ENCODE measurements at regions not wholly inside any gene's neighbourhood (a gene's known extent, or its start where the extent isn't known, plus 50 kb on each side); places are given as distances from the start of the nearest gene placed in this dataset.

DNA sequence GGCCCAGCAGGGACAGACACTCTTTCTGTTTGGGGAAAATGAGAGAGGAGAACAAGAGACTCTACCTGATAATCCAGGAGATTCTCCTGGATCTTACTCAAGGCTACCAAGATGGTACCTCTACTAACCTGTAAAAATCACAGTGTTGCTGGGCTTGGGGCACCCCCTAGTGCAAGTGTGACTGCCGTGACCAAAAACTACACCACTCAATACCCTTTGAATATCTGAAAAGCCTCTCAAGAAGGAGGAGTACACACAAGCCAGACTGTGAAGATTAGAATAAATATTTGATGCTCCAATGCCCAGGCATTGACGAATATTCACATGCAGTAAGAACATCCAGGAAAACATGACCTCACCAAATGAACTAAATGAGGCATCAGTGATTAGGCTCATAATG is 965.4 kb downstream of the LRFN5 start:
- Histone ChIP-seq H3K9me3 (peaks cover 0 to 51% of the 10 kb centered on the region in 2 donors), H3K27me3 (no peaks in the 10 kb centered on the region), H3K36me3 (no peaks in the 10 kb centered on the region), H3K4me1 (no peaks in the 10 kb centered on the region), H3K27ac (no peak overlapping the region), H3K4me3 (no peak overlapping the region)
- TF ChIP-seq, protein P1, sequence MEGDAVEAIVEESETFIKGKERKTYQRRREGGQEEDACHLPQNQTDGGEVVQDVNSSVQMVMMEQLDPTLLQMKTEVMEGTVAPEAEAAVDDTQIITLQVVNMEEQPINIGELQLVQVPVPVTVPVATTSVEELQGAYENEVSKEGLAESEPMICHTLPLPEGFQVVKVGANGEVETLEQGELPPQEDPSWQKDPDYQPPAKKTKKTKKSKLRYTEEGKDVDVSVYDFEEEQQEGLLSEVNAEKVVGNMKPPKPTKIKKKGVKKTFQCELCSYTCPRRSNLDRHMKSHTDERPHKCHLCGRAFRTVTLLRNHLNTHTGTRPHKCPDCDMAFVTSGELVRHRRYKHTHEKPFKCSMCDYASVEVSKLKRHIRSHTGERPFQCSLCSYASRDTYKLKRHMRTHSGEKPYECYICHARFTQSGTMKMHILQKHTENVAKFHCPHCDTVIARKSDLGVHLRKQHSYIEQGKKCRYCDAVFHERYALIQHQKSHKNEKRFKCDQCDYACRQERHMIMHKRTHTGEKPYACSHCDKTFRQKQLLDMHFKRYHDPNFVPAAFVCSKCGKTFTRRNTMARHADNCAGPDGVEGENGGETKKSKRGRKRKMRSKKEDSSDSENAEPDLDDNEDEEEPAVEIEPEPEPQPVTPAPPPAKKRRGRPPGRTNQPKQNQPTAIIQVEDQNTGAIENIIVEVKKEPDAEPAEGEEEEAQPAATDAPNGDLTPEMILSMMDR (IDR thresholded peaks at IDR 0.05), result no peak
- intact Hi-C loops (cut with DNase I), result no loop called here
- ATAC-seq (no peak), DNase-seq (no peak)

DNA sequence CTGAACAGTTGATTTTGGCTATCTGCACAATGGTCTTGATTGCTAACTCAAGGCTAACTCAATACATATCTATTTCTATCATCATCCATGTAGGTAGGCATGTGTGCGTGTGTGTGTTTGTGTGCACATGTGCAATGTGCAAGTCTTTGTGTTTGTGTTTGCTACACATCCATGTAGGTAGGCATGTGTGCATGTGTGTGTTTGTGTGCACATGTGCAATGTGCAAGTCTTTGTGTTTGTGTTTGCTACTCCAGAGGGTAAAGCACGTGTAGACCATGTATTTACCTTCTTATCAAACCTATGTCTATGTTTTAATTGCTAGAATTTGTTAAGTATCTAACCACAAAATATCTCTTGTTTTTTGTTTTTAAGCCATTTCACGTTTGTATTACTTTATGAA is 962.6 kb downstream of the LRFN5 start:
- no peak for DNase-seq
- Histone ChIP-seq H3K36me3 (no peaks in the 10 kb centered on the region), H3K27me3 (no peaks in the 10 kb centered on the region), H3K27ac (no peak overlapping the region), H3K4me3 (no peak overlapping the region), H3K9me3 (peaks cover 0 to 29% of the 10 kb centered on the region in 2 donors), H3K4me1 (no peaks in the 10 kb centered on the region)
- TF ChIP-seq, protein P1 (IDR thresholded peaks at IDR 0.05), result no peak
- intact Hi-C loops (cut with DNase I), result no loop called here
- ATAC-seq, result no peak

DNA sequence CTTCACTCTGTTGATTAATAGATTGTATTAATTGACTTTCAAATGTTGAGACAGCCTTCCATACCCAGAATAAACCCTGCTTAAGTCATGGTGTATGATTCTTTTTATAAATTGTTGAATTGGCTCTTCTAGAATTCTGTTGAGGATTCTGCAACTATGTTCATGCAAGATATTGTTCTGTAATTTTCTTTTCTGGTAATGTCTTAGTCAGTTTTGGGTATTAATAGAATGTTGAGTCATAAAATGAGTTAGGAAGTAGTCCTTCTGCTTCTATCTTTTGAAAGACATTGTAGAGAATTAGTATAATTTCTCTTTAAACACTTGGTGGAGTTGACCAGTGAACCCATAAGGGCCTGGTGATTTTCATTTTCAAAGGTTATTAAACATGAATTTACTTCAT is 958.9 kb downstream of the LRFN5 start:
- H3K4me1 ChIP-seq, result no peaks in the 10 kb centered on the region
- no peaks in the 10 kb centered on the region for H3K36me3 ChIP-seq
- H3K4me3 ChIP-seq, result no peak overlapping the region
- H3K27ac ChIP-seq, result no peak overlapping the region
- H3K27me3 ChIP-seq, result no peaks in the 10 kb centered on the region
- ATAC-seq (no peak), DNase-seq (no peak)
- intact Hi-C loops (cut with DNase I), result no loop called here
- TF ChIP-seq, protein P1 (IDR thresholded peaks at IDR 0.05), result no peak
- H3K9me3 ChIP-seq, result peaks cover 0 to 4% of the 10 kb centered on the region in 2 donors

DNA sequence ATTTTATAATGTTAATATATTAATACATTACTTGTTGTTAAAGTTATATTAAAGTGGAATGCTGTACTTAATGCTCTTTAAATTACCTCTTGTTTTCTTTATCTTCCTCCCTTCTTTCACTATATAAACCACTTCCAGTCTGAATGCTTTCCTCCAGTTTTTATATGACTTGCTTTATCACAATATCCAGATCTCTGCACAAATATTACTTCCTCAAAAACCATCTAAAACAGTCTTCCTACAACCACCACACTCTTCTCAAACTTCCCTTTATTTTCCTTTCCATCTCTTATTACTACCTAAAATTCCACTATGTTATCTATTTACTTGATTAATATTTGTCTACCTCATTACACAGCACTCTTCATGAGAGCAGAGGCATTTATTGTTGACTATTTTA is 956.6 kb downstream of the LRFN5 start:
- no peak for ATAC-seq
- intact Hi-C loops (cut with DNase I), result no loop called here

DNA sequence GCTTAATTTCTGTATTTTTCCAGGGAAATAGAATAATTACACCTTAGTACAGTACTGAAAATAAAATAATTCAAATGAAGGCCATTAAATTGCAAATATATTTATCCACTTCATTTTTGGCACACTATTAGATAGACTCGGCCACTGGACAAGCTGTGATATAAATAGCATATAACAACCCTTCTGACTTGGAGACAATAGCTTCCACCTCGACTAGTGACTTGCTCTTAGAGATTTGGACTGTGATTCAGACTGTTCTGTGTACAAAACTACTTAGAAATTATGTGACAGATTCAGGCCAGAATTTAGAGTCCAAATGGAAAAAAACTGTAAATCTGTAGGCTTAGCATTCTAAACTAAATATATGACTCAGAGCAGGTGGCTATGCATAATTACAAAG is 949.9 kb downstream of the LRFN5 start:
- no peaks in the 10 kb centered on the region for H3K27me3 ChIP-seq
- H3K27ac ChIP-seq, result no peak overlapping the region
- ATAC-seq (no peak), DNase-seq (no peak)
- no peaks in the 10 kb centered on the region for H3K4me1 ChIP-seq
- TF ChIP-seq, protein P1 (IDR thresholded peaks at IDR 0.05), result no peak
- H3K9me3 ChIP-seq, result peaks cover 0 to 3% of the 10 kb centered on the region in 2 donors
- no peak overlapping the region for H3K4me3 ChIP-seq
- H3K36me3 ChIP-seq, result no peaks in the 10 kb centered on the region
- intact Hi-C loops (cut with DNase I), result no loop called here

More for the DNA sequence above, 956.6 kb downstream of the LRFN5 start:
- no peaks in the 10 kb centered on the region for H3K4me1 ChIP-seq
- TF ChIP-seq, protein P1 (IDR thresholded peaks at IDR 0.05), result no peak
- peaks cover 0 to 3% of the 10 kb centered on the region in 2 donors for H3K9me3 ChIP-seq
- H3K27me3 ChIP-seq, result no peaks in the 10 kb centered on the region
- no peak overlapping the region for H3K4me3 ChIP-seq
- H3K36me3 ChIP-seq, result no peaks in the 10 kb centered on the region
- H3K27ac ChIP-seq, result no peak overlapping the region
- no peak for DNase-seq
